ENCODE measurements at regions not wholly inside any gene's neighbourhood (a gene's known extent, or its start where the extent isn't known, plus 50 kb on each side); places are given as distances from the start of the nearest gene placed in this dataset.
"Not testable (repeated sequence)": the region's sequence is repeated elsewhere in the genome, so short reads cannot be mapped to it uniquely, and the experiment has no call there.

DNA sequence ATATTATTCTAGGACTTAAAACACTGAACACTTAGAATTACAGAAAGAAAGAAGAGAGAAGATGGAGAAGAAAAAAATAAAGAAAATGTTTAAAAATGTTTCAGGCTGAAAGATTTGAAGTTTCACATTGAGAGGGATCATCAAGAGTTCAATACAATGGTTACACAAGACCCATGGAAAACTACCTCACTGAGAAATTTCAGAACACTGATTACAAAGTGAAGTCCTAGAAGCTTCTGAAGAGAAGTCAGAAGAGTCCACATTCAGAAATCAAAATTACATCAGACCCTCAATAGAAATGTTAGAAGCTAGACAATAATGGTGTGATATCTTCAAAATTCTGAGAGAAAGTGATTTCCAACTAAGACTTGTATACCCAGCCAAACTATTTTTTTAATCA, 196.1 kb downstream of the MACC1 start:
- no peak for DNase-seq

DNA sequence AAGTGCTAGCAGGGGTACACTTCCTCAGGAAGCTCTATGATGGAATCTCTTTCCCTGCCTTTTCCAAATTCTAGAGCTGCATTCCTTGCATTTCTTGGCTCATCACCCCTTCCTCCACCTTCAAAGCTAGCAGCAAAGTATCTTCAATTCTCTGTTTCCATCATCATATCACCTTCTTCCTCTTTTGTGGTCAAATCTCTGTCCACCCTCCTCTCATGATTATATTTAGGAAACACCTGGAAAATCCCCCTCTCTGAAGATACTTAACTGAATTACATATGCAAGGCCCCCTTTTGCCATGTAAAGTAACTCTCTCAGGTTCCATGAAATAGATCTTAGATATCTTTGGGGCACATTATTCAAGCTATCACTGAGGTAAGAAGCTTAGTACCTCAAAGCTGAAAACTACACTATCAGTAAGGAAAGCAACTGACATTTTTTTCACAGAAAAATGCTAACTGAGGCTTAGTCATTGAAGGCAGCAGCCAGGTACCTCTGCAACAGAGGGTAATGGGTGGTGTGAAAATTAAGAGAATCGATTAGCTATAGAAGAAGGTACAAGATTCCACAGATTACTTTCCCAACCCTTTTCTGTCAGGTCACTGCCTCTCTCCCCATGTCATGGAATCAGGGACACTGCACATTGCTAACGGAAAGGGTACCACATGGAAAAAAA, 197.3 kb downstream of the MACC1 start:
- no peak for DNase-seq

DNA sequence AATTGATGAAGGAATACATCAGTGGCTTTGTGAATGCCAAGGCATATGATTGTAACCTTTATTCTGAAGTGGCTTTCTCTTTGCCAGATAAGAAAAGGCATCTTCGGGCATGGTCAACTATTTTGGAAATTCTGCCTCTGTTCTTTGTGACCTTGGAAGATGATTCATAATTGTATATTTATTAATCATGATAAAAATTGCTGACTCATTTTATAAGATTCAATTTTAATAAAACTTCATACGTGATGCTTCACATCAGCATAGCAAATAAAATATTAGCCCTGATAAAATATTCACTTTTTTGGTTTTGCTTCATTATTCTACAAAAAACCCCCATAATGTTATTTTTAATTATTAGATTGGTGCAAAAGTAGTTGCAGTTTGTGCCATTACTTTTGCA, 200.5 kb downstream of the MACC1 start:
- no peak for DNase-seq

DNA sequence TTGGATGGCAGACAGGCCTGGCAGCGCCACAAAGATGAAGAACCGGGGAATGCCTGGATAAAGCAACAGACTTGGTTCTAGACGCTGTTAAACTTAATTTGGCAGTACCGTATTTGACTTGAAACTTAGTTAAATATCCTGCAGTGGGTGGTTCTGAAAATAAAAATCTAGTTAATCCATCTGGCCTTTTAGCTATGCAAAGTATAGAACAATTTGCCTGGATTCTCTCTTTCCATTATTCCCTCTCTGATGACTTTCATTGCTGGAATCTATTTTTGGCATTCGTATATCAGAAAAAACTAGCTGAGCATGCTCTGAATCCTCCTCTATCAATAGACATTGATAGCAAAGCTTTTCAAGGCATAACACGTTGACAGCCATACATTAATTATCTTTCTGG, 203.6 kb downstream of the MACC1 start:
- DNase-seq = no peak

DNA sequence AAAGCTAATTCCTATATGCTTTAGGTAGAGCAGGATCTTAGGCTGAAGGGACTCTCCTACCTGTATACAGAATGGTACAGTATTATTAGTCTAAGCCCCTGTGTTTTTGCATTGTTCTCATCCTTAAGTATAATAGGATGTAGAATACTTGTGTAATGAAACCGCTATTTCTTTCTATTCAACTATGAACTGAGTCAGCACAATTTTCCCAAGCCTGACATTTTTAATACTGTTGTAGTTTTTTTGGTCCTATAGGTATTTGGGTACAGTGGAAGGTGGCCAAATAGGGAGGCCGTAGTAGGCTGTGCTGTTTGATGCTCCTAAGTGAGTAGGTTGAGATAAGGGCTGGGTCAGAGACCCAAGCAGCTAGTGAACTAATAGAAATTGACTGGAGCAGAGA, 205.1 kb downstream of the MACC1 start:
- no peak for DNase-seq

DNA sequence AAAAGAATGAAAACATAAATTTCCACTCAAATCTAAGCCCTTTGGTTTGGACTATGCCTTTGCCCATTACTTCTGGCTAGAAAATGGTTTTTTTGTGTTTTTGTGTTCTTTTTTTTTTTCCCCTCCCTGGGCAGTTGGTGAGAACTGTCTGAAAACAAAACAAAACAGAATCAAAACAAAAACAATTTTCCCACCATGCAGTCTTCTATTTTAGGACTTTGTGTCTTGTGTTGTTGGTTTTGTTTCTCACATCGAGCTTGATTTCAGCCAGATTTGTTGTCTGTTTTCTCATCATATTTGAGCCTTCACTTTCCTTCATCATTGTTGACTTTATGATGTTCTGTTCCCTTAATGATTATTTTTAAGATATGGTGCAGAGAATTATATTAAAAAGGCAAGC, 206.3 kb downstream of the MACC1 start:
- DNase-seq = no peak

DNA sequence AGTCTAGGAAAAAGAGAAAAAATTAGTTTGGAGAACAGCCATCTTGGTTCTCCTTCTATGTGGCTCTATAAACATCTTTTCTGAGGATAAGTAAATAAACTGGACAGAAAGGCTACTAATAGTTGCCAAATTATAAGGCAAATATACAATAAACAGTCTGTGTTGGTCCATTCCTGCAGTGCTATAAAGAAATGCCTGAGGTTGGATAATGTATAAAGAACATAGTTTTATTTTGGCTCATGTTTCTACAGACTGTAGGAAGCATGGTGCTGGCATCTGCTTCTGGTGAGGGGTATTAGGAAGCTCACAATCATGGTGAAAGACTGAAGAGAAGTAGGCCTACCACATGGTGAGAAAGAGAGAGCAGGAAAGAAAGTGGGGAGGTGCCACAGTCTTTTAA, 209.7 kb downstream of the MACC1 start:
- no peak for DNase-seq

DNA sequence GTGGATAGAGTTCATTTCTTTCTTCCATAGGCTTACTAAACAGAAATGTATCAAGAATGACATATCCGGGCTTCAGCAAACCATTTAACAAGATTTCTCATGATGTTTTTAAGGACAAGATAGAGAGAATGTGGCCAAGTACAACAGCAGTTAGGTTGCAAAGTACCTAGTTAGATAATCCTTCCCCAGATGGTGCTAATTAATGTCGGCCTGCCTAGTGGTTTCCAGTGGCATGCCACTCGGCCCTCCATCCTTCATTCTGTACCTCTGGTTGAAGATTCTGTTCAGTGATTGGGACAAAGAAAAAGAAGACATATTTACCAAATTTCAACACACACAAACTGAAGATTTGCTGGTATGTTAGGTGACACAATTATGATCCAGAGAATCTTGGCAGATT, 212.1 kb downstream of the MACC1 start:
- DNase-seq = no peak

DNA sequence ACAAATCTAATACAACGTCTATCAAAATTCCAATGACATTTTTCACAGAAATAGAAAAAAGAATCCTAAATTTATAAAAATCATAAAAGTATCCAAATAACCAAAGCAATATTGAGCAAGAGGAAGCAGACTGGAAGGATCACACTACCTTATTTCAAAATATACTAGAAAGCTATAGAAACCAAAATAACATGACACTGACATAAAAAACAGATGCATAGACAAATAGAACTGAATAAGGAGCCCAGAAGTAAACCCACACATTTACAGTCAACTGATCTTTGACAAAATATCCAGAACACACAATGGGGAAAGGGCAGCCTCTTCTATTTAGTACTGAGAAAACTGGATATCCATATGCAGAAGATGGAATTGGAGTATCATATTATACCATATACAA, 217.5 kb downstream of the MACC1 start:
- DNase-seq = no peak

DNA sequence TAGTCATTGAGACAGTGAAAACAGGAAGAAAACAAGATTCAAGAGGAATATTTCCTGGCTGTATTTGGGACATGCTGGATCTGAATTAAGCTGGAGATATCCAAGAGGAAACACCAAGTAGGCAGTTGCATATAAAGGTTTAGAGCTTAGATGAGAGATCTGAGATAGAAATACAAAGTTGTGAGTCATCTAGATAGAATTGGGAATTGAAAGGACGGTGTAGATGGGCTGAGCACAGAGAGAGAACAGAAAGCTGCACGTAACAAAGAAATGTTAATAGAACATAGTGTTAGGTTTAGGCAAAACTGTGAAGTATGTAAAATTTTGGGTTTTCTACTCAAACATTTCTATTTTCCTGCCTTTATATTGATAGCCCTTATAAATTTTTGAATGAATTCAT, 218.5 kb upstream of the TMEM196 start:
- DNase-seq = no peak

DNA sequence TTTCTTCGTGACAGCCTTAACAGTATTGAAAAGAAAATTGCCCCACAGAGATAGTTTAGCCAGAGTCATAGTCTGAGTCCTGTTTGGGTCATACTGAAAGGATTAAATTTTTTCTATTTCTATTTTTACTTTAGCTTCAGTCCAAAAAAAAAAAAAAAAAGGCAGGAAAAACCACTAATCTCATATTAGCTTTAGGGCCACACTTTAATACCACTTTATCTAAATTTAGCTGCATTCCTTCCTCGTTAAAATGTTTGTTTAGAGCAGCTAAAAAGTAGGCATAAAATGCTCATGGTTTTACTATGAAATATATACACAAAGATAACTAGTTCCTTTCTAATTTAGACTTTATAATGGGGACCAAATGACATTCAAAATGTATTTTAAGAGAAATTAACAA, 216.5 kb upstream of the TMEM196 start:
- no peak for DNase-seq

DNA sequence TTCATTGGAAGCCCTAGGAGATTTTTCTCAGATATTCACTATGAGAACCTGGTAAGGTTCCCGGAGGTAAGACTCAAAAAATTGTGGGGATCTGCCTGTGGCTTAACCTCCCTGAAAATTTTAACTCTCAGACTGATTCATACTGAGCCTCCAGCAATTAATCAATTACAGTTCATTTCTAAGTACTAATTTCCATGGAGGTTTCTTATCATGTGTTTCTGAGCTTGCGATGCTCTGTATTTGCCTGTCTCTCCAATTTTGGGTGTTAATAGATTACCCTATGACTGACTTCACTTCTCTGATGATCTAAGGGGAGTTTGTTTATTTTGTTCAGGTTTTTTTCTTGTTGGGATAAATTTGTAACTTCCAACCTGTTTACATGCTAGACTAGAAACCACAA, 215.4 kb upstream of the TMEM196 start:
- DNase-seq = no peak

DNA sequence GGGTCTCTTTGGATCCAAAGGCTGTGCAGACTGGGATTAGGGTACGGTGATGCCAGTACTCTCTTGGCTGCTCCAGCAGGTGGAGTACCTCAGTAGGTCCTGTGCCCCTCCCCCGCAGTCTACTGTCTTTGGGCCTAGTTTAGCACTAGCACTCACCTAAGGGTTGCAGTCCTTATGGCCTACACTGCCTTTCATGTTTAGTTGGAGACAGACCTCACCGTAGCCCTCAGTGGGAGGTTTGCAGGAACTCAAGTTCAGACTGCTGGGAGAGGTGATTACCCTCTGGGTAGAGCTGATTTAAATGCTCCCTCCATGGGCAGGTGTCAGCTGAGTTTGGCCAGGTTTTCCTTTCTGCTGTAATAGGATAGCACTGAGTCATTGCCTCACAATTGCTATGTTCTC, 210.8 kb upstream of the TMEM196 start:
- no peak for DNase-seq

DNA sequence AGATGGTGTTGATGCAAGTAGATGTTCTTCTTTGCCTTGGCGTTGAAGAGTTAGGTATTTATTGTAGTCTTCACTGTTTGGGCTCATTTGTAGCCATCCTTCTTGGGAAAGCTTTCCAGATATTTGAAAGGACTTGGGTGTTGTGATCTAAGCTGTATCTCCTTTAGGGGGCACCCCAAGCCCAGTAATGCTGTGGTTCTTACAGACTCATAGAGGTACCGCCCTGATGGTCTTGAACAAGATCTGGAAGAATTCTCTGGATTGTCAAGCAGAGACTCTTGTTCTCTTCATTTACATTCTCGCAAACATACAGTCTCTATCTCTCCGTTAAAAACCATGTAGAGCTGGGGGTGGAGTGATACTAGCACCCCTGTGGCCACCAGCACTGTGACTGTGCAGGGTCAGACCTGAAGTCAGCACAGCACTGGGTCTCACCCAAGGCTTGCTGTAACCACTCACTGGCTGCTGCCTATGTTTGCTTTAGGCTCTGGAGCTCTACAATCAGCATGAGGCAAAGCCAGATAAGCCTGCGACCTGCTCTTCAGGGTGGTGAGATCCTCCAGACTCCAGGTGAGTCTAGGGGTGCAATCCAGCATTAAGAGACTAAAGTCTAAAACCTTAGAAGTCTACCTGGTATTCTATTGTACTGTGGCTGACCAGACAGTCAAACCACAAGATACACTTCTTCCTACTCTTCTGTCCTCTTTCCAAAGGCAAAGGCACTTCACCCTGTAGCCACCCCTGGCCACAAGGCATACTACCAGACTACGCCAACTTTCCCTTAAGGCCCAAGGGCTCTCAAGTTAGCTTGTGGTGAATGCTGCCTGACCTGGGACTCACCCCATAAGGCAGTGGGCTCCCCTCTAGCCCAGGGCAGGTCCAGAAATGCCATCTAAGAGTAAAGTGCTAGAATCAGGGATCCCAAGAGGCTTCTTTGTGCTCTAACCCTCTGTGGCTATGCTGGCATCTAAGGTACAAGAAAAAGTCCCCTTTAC, 209.7 kb upstream of the TMEM196 start:
- DNase-seq = no peak

DNA sequence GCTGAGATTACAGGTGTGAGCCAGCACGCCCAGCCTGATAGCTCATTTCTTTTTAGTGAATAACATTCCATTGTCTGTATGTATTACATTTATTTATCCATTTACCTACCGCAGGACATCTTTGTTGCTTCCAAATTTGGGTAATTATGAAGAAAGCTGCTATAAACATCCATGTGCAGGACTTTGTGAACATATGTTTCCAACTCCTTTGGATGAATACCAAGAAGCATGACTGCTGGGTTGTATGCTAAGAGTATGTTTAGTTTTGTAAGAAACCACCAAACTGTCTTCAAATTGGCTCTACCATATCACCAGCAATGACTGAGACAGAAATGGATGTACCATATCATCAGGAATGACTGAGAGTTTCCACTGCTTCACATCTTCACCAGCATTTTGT, 200.2 kb upstream of the TMEM196 start:
- DNase-seq = no peak

DNA sequence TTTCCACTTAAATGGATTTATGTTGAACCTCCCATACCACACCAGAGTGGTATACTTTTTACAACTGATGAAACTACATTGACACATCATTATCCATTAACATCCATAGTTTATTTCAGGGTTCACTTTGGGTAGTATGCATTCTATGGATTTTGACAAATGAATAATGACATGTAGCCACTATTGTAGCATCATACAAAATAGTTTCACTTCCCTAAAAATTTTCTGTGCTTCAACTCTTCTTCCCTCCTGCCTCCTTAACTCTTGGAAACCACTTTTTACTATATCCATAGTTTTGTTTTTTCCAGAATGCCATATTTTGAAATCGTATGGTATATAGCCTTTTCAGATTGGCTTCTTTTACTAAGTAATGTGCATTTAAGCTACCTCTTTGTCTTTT, 199.5 kb upstream of the TMEM196 start:
- DNase-seq = no peak

DNA sequence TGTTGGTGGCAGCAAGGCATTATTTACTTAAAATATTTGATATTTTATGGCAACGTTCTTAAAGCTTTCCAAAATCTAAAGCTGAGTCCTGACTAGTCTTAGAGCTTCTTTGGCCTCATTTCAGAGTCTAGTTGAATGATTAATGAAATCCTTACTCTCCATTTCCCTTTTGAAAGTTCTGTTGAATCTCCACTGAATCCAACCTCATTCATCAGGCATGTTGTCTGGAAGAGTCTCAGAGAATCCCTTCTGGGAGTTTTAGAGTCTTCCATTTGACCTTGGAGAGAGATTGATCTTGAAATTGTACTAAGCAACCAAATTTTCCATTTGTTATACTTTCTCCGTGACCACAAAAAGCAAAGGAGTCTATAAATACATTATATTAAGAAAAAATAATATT, 198.5 kb upstream of the TMEM196 start:
- no peak for DNase-seq

DNA sequence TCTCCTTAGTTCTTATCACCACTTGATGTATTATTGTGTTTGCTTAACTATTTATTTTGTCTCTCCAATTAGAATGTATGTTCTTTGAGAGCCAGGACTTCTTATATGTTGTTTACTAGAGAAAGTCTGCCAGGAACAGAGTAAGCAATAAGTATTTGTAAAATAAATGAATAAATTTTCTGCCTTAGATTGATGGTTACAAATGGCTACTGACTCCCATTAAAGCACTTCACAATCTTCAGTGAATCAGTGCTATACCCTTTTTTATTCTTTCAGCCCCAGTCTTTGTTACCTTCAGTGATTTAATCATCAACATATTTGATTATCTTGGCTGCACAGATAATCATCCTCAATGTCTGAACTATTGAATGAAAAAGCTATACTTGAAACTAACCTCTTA, 197.1 kb upstream of the TMEM196 start:
- no peak for DNase-seq

DNA sequence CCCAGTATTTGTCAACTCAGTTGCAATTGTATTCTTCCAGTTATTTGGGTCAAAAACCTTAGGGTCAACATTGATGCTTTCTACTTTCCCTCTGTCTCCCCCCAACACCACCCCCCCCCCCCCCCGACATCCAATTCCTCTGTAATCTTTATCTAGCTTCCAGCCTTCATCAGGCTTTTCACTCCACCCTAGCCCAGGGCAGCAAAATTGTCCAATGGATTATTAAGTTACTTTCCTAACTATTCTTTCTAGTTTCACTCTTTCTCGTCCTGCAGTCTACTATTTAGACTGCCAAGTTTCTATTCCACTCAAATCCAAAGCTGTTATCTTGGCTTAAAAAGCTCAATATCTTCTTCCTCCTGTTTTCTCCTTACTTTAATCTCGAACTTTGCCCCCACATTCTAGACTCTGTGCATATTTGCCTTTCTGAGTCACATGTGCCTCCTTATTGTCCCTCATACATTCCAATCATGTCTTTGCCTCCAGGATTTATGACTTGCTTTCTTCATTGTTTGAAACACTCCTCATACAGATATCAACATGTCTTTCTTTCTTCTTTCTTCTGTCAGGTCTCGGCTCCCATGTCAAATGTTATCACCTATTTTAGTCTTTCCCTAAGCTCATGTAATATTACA, 196.6 kb upstream of the TMEM196 start:
- no peak for DNase-seq

DNA sequence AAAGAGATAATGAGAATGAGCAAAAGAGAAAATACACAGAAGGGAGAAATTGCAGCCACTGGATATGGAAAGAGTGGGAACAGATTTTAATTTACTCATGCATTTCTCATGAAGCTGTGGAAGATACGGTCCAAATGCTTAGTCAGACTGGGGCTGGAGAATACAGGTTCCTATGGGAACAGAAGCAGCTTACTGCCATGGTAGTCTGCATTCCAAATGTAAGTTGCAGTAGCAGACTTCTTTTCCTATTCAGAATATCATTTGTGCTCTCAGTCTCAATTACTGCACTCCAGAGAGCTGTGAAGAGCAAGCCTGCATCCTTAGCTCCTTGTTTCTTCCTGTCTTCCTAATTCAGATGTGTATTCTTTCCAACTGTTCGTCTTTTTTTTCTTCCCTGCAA, 190.8 kb upstream of the TMEM196 start:
- DNase-seq = no peak

DNA sequence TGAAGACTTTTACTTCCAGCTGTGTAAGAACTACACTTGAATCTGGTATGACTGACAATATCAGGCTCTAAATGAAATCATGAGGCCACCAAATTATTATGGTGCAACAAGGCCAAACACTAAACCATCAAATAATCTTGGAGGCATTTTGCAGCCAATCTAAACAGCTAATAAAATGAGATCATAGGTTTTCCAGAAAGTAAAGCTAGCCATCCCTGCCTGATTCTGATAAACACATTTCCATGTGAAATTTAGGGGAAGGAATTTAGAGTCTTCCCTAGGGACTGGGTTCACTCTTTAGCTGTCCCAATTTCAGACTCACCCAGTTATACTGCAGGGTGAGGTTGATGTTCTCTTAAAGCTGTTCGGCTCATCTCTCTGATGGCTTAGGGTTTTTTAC, 190.3 kb upstream of the TMEM196 start:
- no peak for DNase-seq

DNA sequence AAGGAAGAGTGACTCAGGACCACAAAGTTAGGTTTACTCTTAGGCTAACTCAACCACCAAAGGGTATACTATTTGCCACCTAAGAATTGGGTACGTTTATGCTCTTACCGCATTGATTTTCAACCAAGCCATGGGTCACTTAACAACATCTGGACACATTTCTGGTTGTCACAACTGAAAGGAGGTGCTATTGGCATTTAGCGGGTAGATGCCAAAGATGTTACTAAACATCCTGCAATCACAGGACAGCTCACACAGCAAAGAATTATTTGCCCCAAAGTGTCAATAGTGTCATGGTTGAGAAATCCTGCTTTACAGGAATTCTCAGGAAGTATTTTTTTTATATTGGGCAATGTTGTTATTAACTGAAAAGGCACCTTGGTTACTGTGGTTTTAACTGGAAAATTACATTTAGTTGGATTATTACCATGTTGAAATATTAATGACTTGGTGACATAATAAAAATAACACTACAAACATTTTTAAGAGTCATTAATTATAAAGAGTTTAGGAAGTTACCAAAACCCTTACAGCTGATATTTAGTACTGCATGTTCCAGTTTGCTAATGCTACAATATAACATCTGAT, 185.0 kb upstream of the TMEM196 start:
- no peak for DNase-seq

DNA sequence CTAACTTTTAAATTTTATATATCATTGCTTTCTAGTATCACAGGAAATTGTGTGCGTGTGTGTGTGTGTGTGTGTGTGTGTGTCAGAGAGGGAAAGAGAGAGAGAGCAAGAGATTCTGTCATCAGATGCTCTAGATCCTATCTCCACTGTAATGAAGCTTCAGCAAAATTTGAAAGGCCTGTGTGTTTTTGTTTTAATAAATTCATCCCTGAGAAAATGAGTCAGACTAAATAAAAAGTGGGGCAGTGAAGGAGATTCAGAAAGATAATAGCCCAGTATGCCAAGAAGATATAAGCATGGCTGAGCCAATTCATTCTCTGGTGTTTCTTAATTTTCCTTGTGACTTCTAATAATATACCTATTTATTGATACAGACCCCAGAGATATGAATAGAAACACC, 184.2 kb upstream of the TMEM196 start:
- DNase-seq = no peak

DNA sequence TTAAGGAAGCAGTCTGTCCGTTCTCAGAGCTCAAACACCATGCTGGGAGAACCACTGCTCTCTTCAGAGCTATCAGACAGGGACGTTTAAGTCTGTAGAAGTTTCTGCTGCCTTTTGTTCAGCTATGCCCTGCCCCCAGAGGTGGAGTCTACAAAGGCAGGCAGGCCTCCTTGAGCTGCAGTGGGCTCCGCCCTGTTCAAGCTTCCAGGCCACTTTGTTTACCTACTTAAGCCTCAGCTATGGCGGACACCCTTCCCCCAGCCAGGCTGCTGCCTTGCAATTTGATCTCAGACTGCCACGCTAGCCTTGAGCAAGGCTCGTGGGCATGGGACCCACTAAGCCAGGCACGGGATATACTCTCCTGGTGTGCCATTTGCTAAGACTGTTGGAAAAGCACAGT, 180.7 kb upstream of the TMEM196 start:
- not testable (repeated sequence) for DNase-seq

Measured in DMS79 treated with DMSO at 0.1 percent for 48 hours (cell line).